IMR-90 (cell line): ENCODE measurements at regions not wholly inside any gene's neighbourhood (a gene's known extent, or its start where the extent isn't known, plus 50 kb on each side); places are given as distances from the start of the nearest gene placed in this dataset.

Experiments
- ATAC-seq: fragments of 200-7000 bp; cut with Tn5 transposase; 2 replicates; pipeline ENCODE4 v1.9.1; 2020; ENCODE audit warnings: low read depth, mild to moderate bottlenecking, moderate library complexity
- BruUV-seq: library from RNA; stranded (reverse); fragments of 400-500 nt; replicated peaks from 2 replicates; lab custom pipeline; 2021; lab: Mats Ljungman, UMichigan
- CTCF ChIA-PET: fragments of 300-600 bp; formaldehyde crosslinking; extraction: SDS; loops from one replicate; lab custom pipeline; 2021; ENCODE audit warnings: antibody characterized with exemption; lab: Yijun Ruan, JAX
- POLR2A ChIA-PET: fragments of 300-600 bp; sonication (Branson Sonifier 250); formaldehyde crosslinking; loops from one replicate; lab custom pipeline; 2022; ENCODE audit warnings: antibody characterized with exemption; ENCODE audit not compliant: unreplicated experiment; lab: Charles Lee
- DNase-seq: peaks from one replicate; pipeline ENCODE4 v3.0.0; 2013
- H2AFZ ChIP-seq: replicated peaks from 2 replicates; pipeline ENCODE3; 2013; ENCODE audit warnings: low read length, mild to moderate bottlenecking; ENCODE audit not compliant: poor library complexity
- H2AK5ac ChIP-seq: 2 replicates; pipeline ENCODE4 v1.6.1; 2013; ENCODE audit warnings: low read depth, low read length, inconsistent platforms
- H2AK9ac ChIP-seq: replicated peaks from 2 replicates; pipeline ENCODE3; 2013; ENCODE audit warnings: mild to moderate bottlenecking, low read depth, low read length, moderate library complexity; ENCODE audit not compliant: poor library complexity
- H2BK120ac ChIP-seq: 2 replicates; pipeline ENCODE4 v1.6.1; 2013; ENCODE audit warnings: low read depth, low read length, inconsistent platforms
- H2BK15ac ChIP-seq: 3 replicates; pipeline ENCODE4 v1.6.1; 2013; ENCODE audit warnings: low read depth, low read length, inconsistent platforms
- H2BK20ac ChIP-seq: 2 replicates; pipeline ENCODE4 v1.6.1; 2013; ENCODE audit warnings: low read depth, mild to moderate bottlenecking, inconsistent platforms, low read length, moderate library complexity
- H2BK5ac ChIP-seq: 2 replicates; pipeline ENCODE4 v1.6.1; 2013; ENCODE audit warnings: mild to moderate bottlenecking, low read depth, low read length, inconsistent platforms; ENCODE audit not compliant: poor library complexity, severe bottlenecking
- H3K14ac ChIP-seq: replicated peaks from 2 replicates; pipeline ENCODE4 v1.6.1; 2013; ENCODE audit warnings: low read depth, low read length, inconsistent platforms
- H3K18ac ChIP-seq: 2 replicates; pipeline ENCODE4 v1.6.1; 2013; ENCODE audit warnings: low read depth, low read length, control low read depth
- H3K23ac ChIP-seq: 2 replicates; pipeline ENCODE4 v1.6.1; 2013; ENCODE audit warnings: low read depth, low read length, inconsistent platforms
- H3K27ac ChIP-seq: 2 replicates; pipeline ENCODE4 v1.5.1; 2013; ENCODE audit warnings: mild to moderate bottlenecking, control low read depth, low read length; ENCODE audit not compliant: insufficient read depth
- H3K27me3 ChIP-seq: 2 replicates; pipeline ENCODE4 v1.6.1; 2013; ENCODE audit warnings: low read length; ENCODE audit not compliant: control insufficient read depth, insufficient read depth
- H3K36me3 ChIP-seq: 2 replicates; pipeline ENCODE4 v1.6.1; 2013; ENCODE audit warnings: low read length, mixed read lengths; ENCODE audit not compliant: control insufficient read depth, insufficient read depth
- H3K4ac ChIP-seq: 2 replicates; pipeline ENCODE4 v1.6.1; 2013; ENCODE audit warnings: low read depth, low read length, inconsistent platforms
- H3K4me1 ChIP-seq: 2 replicates; pipeline ENCODE4 v1.6.1; 2013; ENCODE audit warnings: low read length, mixed read lengths; ENCODE audit not compliant: control insufficient read depth, insufficient read depth
- H3K4me2 ChIP-seq: 2 replicates; pipeline ENCODE4 v1.6.1; 2013; ENCODE audit warnings: low read depth, mild to moderate bottlenecking, control low read depth, low read length, moderate library complexity
- H3K4me3 ChIP-seq: 2 replicates; pipeline ENCODE4 v1.5.1; 2013; ENCODE audit warnings: low read depth, mild to moderate bottlenecking, control low read depth, low read length, moderate library complexity; ENCODE audit not compliant: insufficient read depth
- H3K56ac ChIP-seq: 2 replicates; pipeline ENCODE4 v1.6.1; 2013; ENCODE audit warnings: low read length, inconsistent platforms; ENCODE audit not compliant: insufficient read depth; ENCODE audit errors: extremely low read depth
- H3K79me1 ChIP-seq, 2 experiments: 2 replicates each; pipeline ENCODE4 v1.6.1; 2013; ENCODE audit warnings: low read length in 2 of 2, inconsistent platforms in 1 of 2, low read depth in 1 of 2
- H3K9ac ChIP-seq: 2 replicates; pipeline ENCODE4 v1.6.1; 2013; ENCODE audit warnings: low read depth, low read length, control low read depth
- H3K9me1 ChIP-seq: 2 replicates; pipeline ENCODE4 v1.6.1; 2013; ENCODE audit warnings: low read length, inconsistent platforms; ENCODE audit not compliant: insufficient read depth
- H3K9me3 ChIP-seq: 2 replicates; pipeline ENCODE4 v1.6.1; 2013; ENCODE audit warnings: low read length; ENCODE audit not compliant: control insufficient read depth, insufficient read depth
- H4K20me1 ChIP-seq: 2 replicates; pipeline ENCODE4 v1.6.1; 2013; ENCODE audit warnings: low read length, inconsistent platforms; ENCODE audit not compliant: insufficient read depth
- H4K5ac ChIP-seq: 2 replicates; pipeline ENCODE4 v1.6.1; 2013; ENCODE audit warnings: mild to moderate bottlenecking, low read depth, low read length, control low read depth
- H4K8ac ChIP-seq, 2 experiments: 2 replicates each; pipeline ENCODE4 v1.6.1; 2013; ENCODE audit warnings: low read depth in 2 of 2, low read length in 2 of 2, control low read depth in 1 of 2, inconsistent platforms in 1 of 2
- H4K91ac ChIP-seq: 2 replicates; pipeline ENCODE4 v1.6.1; 2013; ENCODE audit warnings: low read depth, low read length, inconsistent platforms; ENCODE audit not compliant: insufficient read depth
- BHLHE40 ChIP-seq: fragments of 150-350 bp; IDR thresholded peaks from 2 replicates; pipeline ENCODE4 v1.6.1; 2016; ENCODE audit warnings: mild to moderate bottlenecking, low read depth, low read length
- CHD1 ChIP-seq: IDR thresholded peaks from 2 replicates; pipeline ENCODE4 v1.6.1; 2012; ENCODE audit warnings: low read depth, low read length, improper control_type of control experiment
- FOS ChIP-seq: fragments of 150-350 bp; IDR thresholded peaks from 2 replicates; pipeline ENCODE4 v1.6.1; 2016; ENCODE audit warnings: low read depth, low read length
- MAFK ChIP-seq: IDR thresholded peaks from 2 replicates; pipeline ENCODE4 v1.6.1; 2012; ENCODE audit warnings: low read depth, low read length, improper control_type of control experiment
- MAZ ChIP-seq: IDR thresholded peaks from 2 replicates; pipeline ENCODE4 v1.6.1; 2012; ENCODE audit warnings: low read depth, mild to moderate bottlenecking, low read length, improper control_type of control experiment, moderate library complexity, borderline replicate concordance
- NFE2L2 ChIP-seq: fragments of 150-350 bp; IDR thresholded peaks from 2 replicates; pipeline ENCODE4 v1.6.1; 2016; ENCODE audit warnings: low read depth, mild to moderate bottlenecking, low read length
- POLR2A ChIP-seq: IDR thresholded peaks from 2 replicates; pipeline ENCODE4 v1.6.1; 2012; ENCODE audit warnings: mild to moderate bottlenecking, low read depth, low read length
- RCOR1 ChIP-seq: IDR thresholded peaks from 2 replicates; pipeline ENCODE4 v1.6.1; 2012; ENCODE audit warnings: mild to moderate bottlenecking, low read length, improper control_type of control experiment; ENCODE audit not compliant: insufficient replicate concordance
- RFX5 ChIP-seq: IDR thresholded peaks from 2 replicates; pipeline ENCODE4 v1.8.0; 2012; ENCODE audit warnings: low read depth, mild to moderate bottlenecking, low read length, moderate library complexity
- SMC3 ChIP-seq: fragments of 150-350 bp; IDR thresholded peaks from 2 replicates; pipeline ENCODE4 v1.6.1; 2016; ENCODE audit warnings: low read depth, mild to moderate bottlenecking, antibody characterized with exemption, low read length, moderate library complexity
- USF2 ChIP-seq: fragments of 150-350 bp; IDR thresholded peaks from 2 replicates; pipeline ENCODE4 v1.6.1; 2017; ENCODE audit warnings: mild to moderate bottlenecking, antibody characterized with exemption, low read length, low read depth
- WGBS, 2 experiments: methylation state at CpG; one replicate each; pipeline versions ENCODE4 v1.1.5 to v1.1.7; 2013; ENCODE audit warnings: missing lambda C conversion rate in 2 of 2; ENCODE audit not compliant: insufficient read length in 1 of 2; ENCODE audit errors: extremely low coverage in 2 of 2; 5-methylcytosine and 5-hydroxymethylcytosine counted together
- dilution Hi-C: fragments of 300-500 bp; cut with HindIII; formaldehyde crosslinking; loops from one replicate; pipeline ENCODE4 v1.14.3; 2018; ENCODE audit warnings: low sequenced_read_pairs; ENCODE audit not compliant: unreplicated experiment
- in situ Hi-C: fragments of 300-500 bp; cut with MboI; formaldehyde crosslinking; loops from 3 replicates; pipeline ENCODE4 v1.14.3; 2019; ENCODE audit warnings: low sequenced_read_pairs, inconsistent platforms, mixed read lengths
- intact Hi-C: fragments of 100-400 bp; cut with micrococcal nuclease; formaldehyde crosslinking; loops from 2 replicates; pipeline ENCODE4 v1.10.0; 2022
- TF ChIP-seq, protein P1 (sequence below): conservative IDR thresholded peaks from 2 replicates; pipeline ENCODE4 v1.5.1; 2012; ENCODE audit warnings: mild to moderate bottlenecking, low read depth, low read length, improper control_type of control experiment
- TF ChIP-seq, protein P2 (sequence below): fragments of 150-350 bp; IDR thresholded peaks from 2 replicates; pipeline ENCODE4 v1.6.1; 2016; ENCODE audit warnings: low read depth, mild to moderate bottlenecking, low read length, moderate library complexity, borderline replicate concordance

- H3K27me3 ChIP-seq: no peaks in the 10 kb centered on the region
- H3K36me3 ChIP-seq: no peaks in the 10 kb centered on the region
- H3K79me1 ChIP-seq: no peaks in the 10 kb centered on the region
- CTCF ChIA-PET: no interaction called here
- no peaks in the 10 kb centered on the region for H3K4me1 ChIP-seq
- no peak overlapping the region for H3K9ac ChIP-seq
- TF ChIP-seq MAFK: no peak
- no peak for TF ChIP-seq RCOR1
- TF ChIP-seq POLR2A: no peak
- no peak for TF ChIP-seq FOS
- TF ChIP-seq SMC3: no peak
- TF ChIP-seq, protein P1, sequence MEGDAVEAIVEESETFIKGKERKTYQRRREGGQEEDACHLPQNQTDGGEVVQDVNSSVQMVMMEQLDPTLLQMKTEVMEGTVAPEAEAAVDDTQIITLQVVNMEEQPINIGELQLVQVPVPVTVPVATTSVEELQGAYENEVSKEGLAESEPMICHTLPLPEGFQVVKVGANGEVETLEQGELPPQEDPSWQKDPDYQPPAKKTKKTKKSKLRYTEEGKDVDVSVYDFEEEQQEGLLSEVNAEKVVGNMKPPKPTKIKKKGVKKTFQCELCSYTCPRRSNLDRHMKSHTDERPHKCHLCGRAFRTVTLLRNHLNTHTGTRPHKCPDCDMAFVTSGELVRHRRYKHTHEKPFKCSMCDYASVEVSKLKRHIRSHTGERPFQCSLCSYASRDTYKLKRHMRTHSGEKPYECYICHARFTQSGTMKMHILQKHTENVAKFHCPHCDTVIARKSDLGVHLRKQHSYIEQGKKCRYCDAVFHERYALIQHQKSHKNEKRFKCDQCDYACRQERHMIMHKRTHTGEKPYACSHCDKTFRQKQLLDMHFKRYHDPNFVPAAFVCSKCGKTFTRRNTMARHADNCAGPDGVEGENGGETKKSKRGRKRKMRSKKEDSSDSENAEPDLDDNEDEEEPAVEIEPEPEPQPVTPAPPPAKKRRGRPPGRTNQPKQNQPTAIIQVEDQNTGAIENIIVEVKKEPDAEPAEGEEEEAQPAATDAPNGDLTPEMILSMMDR: no peak
- TF ChIP-seq BHLHE40: no peak
- TF ChIP-seq CHD1: no peak
- TF ChIP-seq, protein P2, sequence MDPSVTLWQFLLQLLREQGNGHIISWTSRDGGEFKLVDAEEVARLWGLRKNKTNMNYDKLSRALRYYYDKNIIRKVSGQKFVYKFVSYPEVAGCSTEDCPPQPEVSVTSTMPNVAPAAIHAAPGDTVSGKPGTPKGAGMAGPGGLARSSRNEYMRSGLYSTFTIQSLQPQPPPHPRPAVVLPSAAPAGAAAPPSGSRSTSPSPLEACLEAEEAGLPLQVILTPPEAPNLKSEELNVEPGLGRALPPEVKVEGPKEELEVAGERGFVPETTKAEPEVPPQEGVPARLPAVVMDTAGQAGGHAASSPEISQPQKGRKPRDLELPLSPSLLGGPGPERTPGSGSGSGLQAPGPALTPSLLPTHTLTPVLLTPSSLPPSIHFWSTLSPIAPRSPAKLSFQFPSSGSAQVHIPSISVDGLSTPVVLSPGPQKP: no peak
- no peak for TF ChIP-seq RFX5
- TF ChIP-seq MAZ: no peak
- TF ChIP-seq NFE2L2: no peak
- TF ChIP-seq USF2: no peak
- H3K4me3 ChIP-seq: no peak overlapping the region
- no peaks in the 10 kb centered on the region for H4K20me1 ChIP-seq
- no peak overlapping the region for H4K8ac ChIP-seq
- H3K4me2 ChIP-seq: no peak overlapping the region
- peaks cover 33% of the 10 kb centered on the region for H3K9me3 ChIP-seq
- no peak overlapping the region for H2BK5ac ChIP-seq
- no peak for ATAC-seq
- H3K56ac ChIP-seq: no peak overlapping the region
- no peak overlapping the region for H2AK9ac ChIP-seq
- no peak overlapping the region for H4K91ac ChIP-seq
- H2BK120ac ChIP-seq: no peak overlapping the region
- no peaks in the 10 kb centered on the region for H3K9me1 ChIP-seq
- no peak overlapping the region for H3K18ac ChIP-seq
- H2BK20ac ChIP-seq: no peak overlapping the region
- no peak overlapping the region for H3K4ac ChIP-seq
- POLR2A ChIA-PET: no interaction called here
- H2BK15ac ChIP-seq: no peak overlapping the region
- H2AFZ ChIP-seq: no peak overlapping the region
- 60% methylated on average over 2 of the region's 4 CpGs; no CpG with 5 or more reads in 1 of the 2 experiments for WGBS, 2 experiments
- no peak overlapping the region for H4K5ac ChIP-seq
- H2AK5ac ChIP-seq: no peak overlapping the region
- H3K27ac ChIP-seq: no peak overlapping the region
- H3K23ac ChIP-seq: no peak overlapping the region
- dilution Hi-C loops: no loop called here
- intact Hi-C loops: no loop called here
- no TSS peak for BruUV-seq
- DNase-seq: no peak
- no peak overlapping the region for H3K14ac ChIP-seq
- in situ Hi-C loops: no loop called here
These were observed 409.4 kb downstream of the MED10 start for GRCh38 chr5:5968981-5969380.
